OCI-LY3 (cell line): ENCODE measurements at regions not wholly inside any gene's neighbourhood (a gene's known extent, or its start where the extent isn't known, plus 50 kb on each side); places are given as distances from the start of the nearest gene placed in this dataset.

Experiments used
- H2AFZ ChIP-seq: fragments of 200-600, 300-600 bp; shearing (Covaris generic); 2 replicates; pipeline ENCODE4 v1.6.0; 2014; ENCODE audit warnings: antibody characterized with exemption, low read depth, low read length
- H3K27ac ChIP-seq: fragments of 200-600, 300-600 bp; sonication (generic); 2 replicates; pipeline ENCODE4 v1.5.1; 2014; ENCODE audit warnings: mild to moderate bottlenecking, low read length, moderate library complexity, mixed read lengths
- H3K27me3 ChIP-seq: fragments of 200-600, 300-600 bp; sonication (generic); 2 replicates; pipeline ENCODE4 v1.6.1; 2014; ENCODE audit warnings: low read depth, low read length, mixed read lengths
- H3K36me3 ChIP-seq: fragments of 200-600, 300-600 bp; sonication (generic); replicated peaks from 2 replicates; pipeline ENCODE3; 2014; ENCODE audit warnings: low read depth, low read length, mixed read lengths
- H3K4me1 ChIP-seq: fragments of 300-600, 200-600 bp; sonication (generic); 2 replicates; pipeline ENCODE4 v1.6.1; 2014; ENCODE audit warnings: low read length, mixed read lengths
- H3K4me2 ChIP-seq: fragments of 200-600, 300-600 bp; sonication (generic); 2 replicates; pipeline ENCODE4 v1.6.1; 2014; ENCODE audit warnings: low read length, mixed read lengths
- H3K4me3 ChIP-seq: fragments of 300-600, 200-600 bp; sonication (generic); 2 replicates; pipeline ENCODE4 v1.5.1; 2014; ENCODE audit warnings: antibody characterized with exemption, mild to moderate bottlenecking, low read length, moderate library complexity
- H3K79me2 ChIP-seq: fragments of 300-600, 200-600 bp; shearing (Covaris generic); 2 replicates; pipeline ENCODE4 v1.6.1; 2014; ENCODE audit warnings: mild to moderate bottlenecking, low read length, mixed read lengths
- H3K9ac ChIP-seq: fragments of 300-600, 200-600 bp; shearing (Covaris generic); 2 replicates; pipeline ENCODE4 v1.6.0; 2014; ENCODE audit warnings: mild to moderate bottlenecking, low read length, moderate library complexity
- H3K9me3 ChIP-seq: fragments of 200-600, 300-600 bp; shearing (Covaris generic); 2 replicates; pipeline ENCODE4 v1.6.1; 2014; ENCODE audit warnings: low read length, mixed read lengths; ENCODE audit not compliant: insufficient read depth
- H4K20me1 ChIP-seq: fragments of 200-600, 300-600 bp; sonication (generic); 2 replicates; pipeline ENCODE4 v1.6.1; 2016; ENCODE audit warnings: low read length, mixed read lengths; ENCODE audit not compliant: insufficient read depth
- EZH2phosphoT487 ChIP-seq: fragments of 200-600 bp; shearing (Covaris generic); IDR thresholded peaks from 2 replicates; pipeline ENCODE4 v1.6.1; 2018; ENCODE audit warnings: antibody characterized with exemption, mixed run types, low read depth
- TF ChIP-seq, protein P1 (sequence below): fragments of 200-600, 300-600 bp; sonication (generic); IDR thresholded peaks from 2 replicates; pipeline ENCODE4 v1.5.1; 2014; ENCODE audit warnings: antibody characterized with exemption, low read length, low read depth

DNA sequence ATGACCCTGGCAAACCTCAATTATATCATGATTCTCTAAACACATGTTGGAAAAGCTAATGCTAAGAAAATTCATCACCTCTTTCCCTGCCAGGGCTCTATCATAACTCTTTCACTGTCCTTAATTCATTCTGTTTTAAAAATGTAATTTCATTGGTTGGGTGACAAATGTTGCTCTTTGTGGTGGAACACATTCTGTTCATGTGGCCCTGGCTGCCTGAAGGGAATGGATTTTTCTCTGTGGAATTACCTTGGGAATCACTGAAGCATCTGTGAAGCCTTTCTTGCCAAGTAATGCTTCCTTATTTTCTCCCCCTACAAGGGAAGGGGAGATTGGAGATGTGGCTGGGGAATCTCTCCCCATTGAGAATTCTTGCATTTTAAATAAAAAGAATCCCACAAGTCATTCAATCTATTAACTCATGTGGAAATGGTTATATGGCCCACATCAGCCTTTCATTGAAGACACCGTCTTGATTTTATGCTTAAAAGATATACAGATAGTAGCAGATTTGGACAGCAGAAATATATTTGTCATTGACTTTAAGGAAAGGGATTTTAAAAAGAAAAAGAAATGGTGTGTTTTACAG is 201.8 kb upstream of the NMUR2 start:
- H3K4me1 ChIP-seq = no peaks in the 10 kb centered on the region
- no peaks in the 10 kb centered on the region for H3K27me3 ChIP-seq
- no peak overlapping the region for H3K4me2 ChIP-seq
- no peak overlapping the region for H3K9ac ChIP-seq
- H3K79me2 ChIP-seq = no peaks in the 10 kb centered on the region
- TF ChIP-seq, protein P1, sequence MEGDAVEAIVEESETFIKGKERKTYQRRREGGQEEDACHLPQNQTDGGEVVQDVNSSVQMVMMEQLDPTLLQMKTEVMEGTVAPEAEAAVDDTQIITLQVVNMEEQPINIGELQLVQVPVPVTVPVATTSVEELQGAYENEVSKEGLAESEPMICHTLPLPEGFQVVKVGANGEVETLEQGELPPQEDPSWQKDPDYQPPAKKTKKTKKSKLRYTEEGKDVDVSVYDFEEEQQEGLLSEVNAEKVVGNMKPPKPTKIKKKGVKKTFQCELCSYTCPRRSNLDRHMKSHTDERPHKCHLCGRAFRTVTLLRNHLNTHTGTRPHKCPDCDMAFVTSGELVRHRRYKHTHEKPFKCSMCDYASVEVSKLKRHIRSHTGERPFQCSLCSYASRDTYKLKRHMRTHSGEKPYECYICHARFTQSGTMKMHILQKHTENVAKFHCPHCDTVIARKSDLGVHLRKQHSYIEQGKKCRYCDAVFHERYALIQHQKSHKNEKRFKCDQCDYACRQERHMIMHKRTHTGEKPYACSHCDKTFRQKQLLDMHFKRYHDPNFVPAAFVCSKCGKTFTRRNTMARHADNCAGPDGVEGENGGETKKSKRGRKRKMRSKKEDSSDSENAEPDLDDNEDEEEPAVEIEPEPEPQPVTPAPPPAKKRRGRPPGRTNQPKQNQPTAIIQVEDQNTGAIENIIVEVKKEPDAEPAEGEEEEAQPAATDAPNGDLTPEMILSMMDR = no peak
- TF ChIP-seq EZH2phosphoT487 = no peak
- no peak overlapping the region for H3K4me3 ChIP-seq
- H3K27ac ChIP-seq = no peak overlapping the region
- no peaks in the 10 kb centered on the region for H4K20me1 ChIP-seq
- H3K9me3 ChIP-seq = no peaks in the 10 kb centered on the region
- H3K36me3 ChIP-seq = no peaks in the 10 kb centered on the region
- H2AFZ ChIP-seq = no peak overlapping the region

DNA sequence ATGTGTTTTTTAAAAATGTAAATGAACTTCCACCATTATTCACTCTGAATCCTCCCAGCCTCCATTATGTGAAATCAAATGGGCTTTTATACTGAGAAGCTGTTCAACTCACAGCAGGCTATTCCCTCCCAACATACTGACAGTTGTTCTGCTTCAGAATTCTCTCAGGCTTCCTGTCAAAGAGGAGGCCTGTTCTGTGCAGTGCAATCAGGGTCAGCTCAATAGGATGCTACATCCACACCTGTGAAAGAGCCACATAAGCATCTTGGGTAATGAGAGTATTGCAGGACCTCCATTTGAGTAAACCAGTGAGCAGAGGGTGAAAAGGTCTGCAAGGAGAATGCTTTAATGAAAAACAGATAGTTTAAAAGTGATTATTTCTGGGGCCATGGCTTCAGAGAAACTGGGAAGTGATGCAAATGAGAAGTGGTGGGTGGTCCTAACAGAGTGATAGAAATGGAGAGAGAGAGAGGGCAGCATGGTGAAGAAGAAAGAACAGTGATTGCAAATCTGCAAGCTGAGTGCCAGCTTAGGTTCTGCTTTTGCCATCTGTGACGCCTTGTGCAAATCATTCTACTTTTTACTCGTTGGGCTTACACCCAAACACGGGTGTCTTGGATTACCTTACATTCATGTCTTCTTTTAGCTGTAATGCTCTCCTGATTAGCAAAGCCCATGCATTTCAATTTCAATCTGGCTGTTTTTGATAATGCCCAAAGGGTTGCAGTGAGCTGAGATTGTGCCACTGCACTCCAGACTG is 202.5 kb upstream of the NMUR2 start:
- Histone ChIP-seq H3K9me3 (no peaks in the 10 kb centered on the region), H3K79me2 (no peaks in the 10 kb centered on the region), H3K36me3 (no peaks in the 10 kb centered on the region), H3K27ac (no peak overlapping the region), H4K20me1 (no peaks in the 10 kb centered on the region), H3K4me1 (no peaks in the 10 kb centered on the region), H3K27me3 (no peaks in the 10 kb centered on the region), H2AFZ (no peak overlapping the region), H3K4me2 (no peak overlapping the region), H3K9ac (no peak overlapping the region), H3K4me3 (no peak overlapping the region)
- TF ChIP-seq, protein P1 = no peak
- no peak for TF ChIP-seq EZH2phosphoT487

- Histone ChIP-seq H3K4me3 (no peak overlapping the region), H3K27ac (no peak overlapping the region), H3K9me3 (no peaks in the 10 kb centered on the region), H2AFZ (no peak overlapping the region), H3K79me2 (no peaks in the 10 kb centered on the region), H3K36me3 (no peaks in the 10 kb centered on the region), H4K20me1 (no peaks in the 10 kb centered on the region), H3K4me2 (no peak overlapping the region), H3K27me3 (no peaks in the 10 kb centered on the region), H3K9ac (no peak overlapping the region), H3K4me1 (no peaks in the 10 kb centered on the region)
- no peak for TF ChIP-seq EZH2phosphoT487
- TF ChIP-seq, protein P1 = no peak
Observed at GRCh38 chr5:152608458-152608857, 203.4 kb upstream of the NMUR2 start.

DNA sequence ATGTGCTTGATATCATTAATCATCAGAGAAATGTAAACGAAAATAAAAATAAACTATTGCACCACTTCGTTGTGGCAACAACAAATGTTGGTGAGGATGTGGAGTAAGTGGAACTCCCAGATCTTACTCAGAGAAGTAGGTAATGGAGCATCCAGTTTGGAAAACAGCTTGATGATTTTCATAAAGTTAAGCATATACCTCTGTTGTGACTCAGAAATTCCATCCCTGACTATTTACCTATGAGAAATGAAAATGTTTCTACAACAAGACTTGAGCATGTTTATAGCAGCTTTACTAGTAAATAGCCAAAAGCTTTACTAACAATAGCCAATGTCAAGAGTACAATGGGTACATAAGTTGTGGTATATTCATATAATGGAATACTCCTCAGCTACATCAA is 214.7 kb upstream of the NMUR2 start:
- Histone ChIP-seq H3K79me2 (no peaks in the 10 kb centered on the region), H3K27me3 (no peaks in the 10 kb centered on the region), H3K4me3 (no peak overlapping the region), H4K20me1 (no peaks in the 10 kb centered on the region), H3K9ac (no peak overlapping the region), H3K4me2 (no peak overlapping the region), H3K9me3 (no peaks in the 10 kb centered on the region), H3K36me3 (no peaks in the 10 kb centered on the region), H3K4me1 (no peaks in the 10 kb centered on the region), H3K27ac (no peak overlapping the region), H2AFZ (no peak overlapping the region)
- TF ChIP-seq, protein P1 = no peak
- no peak for TF ChIP-seq EZH2phosphoT487
